HCT116 (cell line): ENCODE measurements at regions not wholly inside any gene's neighbourhood (a gene's known extent, or its start where the extent isn't known, plus 50 kb on each side); places are given as distances from the start of the nearest gene placed in this dataset.

Experiments
- ATAC-seq: fragments of 200-7000 bp; cut with Tn5 transposase; 2 replicates; pipeline ENCODE4 v1.9.1; 2020; ENCODE audit warnings: mild to moderate bottlenecking, moderate library complexity
- BruUV-seq: library from RNA; stranded (reverse); fragments of 400-500 nt; replicated peaks from 2 replicates; lab custom pipeline; 2021; lab: Mats Ljungman, UMichigan
- CTCF ChIA-PET: fragments of 300-600 bp; sonication (Branson Sonifier 250); formaldehyde crosslinking; loops from one replicate; lab custom pipeline; 2021; ENCODE audit warnings: antibody characterized with exemption; lab: Charles Lee
- POLR2A ChIA-PET: fragments of 300-600, 350-600 bp; sonication (Branson Sonifier 250); formaldehyde crosslinking; loops from one replicate; lab custom pipeline; 2021; ENCODE audit warnings: antibody characterized with exemption; lab: Charles Lee
- RAD21 ChIA-PET, 2 experiments: fragments of 300-600 bp; sonication (Branson Sonifier 250); formaldehyde crosslinking; loops; one replicate each; lab custom pipeline; 2023; ENCODE audit warnings: low total read pairs in 2 of 2; ENCODE audit not compliant: uncharacterized antibody in 2 of 2, unreplicated experiment in 2 of 2, low non-redundant PET in 1 of 2; lab: Charles Lee
- DNase-seq: peaks from one replicate; pipeline ENCODE4 v3.0.0-alpha.2; 2010; ENCODE audit warnings: low read depth, low spot score
- H2AFZ ChIP-seq: fragments of 200-600 bp; shearing (Covaris generic), sonication (generic); 2 replicates; pipeline ENCODE4 v1.6.1; 2017; ENCODE audit warnings: low read depth, mixed run types, mixed read lengths, antibody characterized with exemption, low read length; ENCODE audit not compliant: poor library complexity, severe bottlenecking
- H3K27ac ChIP-seq: 2 replicates; pipeline ENCODE4 v1.5.1; 2012; ENCODE audit warnings: low read depth, low read length
- H3K27me3 ChIP-seq: fragments of 200-600 bp; sonication (generic); 2 replicates; pipeline ENCODE4 v1.6.1; 2016; ENCODE audit warnings: mixed run types, low read length, mixed read lengths; ENCODE audit not compliant: insufficient read depth
- H3K36me3 ChIP-seq, 2 experiments: fragments of 200-500 bp in 1 of 2; fragments of 200-600 bp in 1 of 2; sonication (Bioruptor generic) in 1 of 2; sonication (generic) in 1 of 2; 2 replicates each; pipeline versions ENCODE4 v1.5.1 to v1.6.1; 2014 to 2016; ENCODE audit warnings: low read length in 2 of 2, inconsistent platforms in 1 of 2, mixed read lengths in 1 of 2, mixed run types in 1 of 2; ENCODE audit not compliant: insufficient read depth in 2 of 2, control insufficient read depth in 1 of 2
- H3K4me1 ChIP-seq, 2 experiments: fragments of 200-600 bp in 1 of 2; sonication (generic) in 1 of 2; 2 replicates each; pipeline versions ENCODE4 v1.5.1 to v1.6.1; 2012 to 2017; ENCODE audit warnings: low read length in 2 of 2, inconsistent platforms in 1 of 2, mild to moderate bottlenecking in 1 of 2, mixed read lengths in 1 of 2, mixed run types in 1 of 2, moderate library complexity in 1 of 2; ENCODE audit not compliant: insufficient read depth in 2 of 2, control insufficient read depth in 1 of 2
- H3K4me2 ChIP-seq: fragments of 200-600 bp; sonication (generic); 2 replicates; pipeline ENCODE4 v1.6.1; 2017; ENCODE audit warnings: mixed run types, low read length, mixed read lengths
- H3K4me3 ChIP-seq, 2 experiments: fragments of 200-600 bp in 1 of 2; sonication (generic) in 1 of 2; replicated peaks in 1 of 2; 2 replicates each; pipeline ENCODE4 v1.5.1; 2011 to 2016; ENCODE audit warnings: low read length in 2 of 2, control low read depth in 1 of 2, low read depth in 1 of 2, mild to moderate bottlenecking in 1 of 2, mixed read lengths in 1 of 2, mixed run types in 1 of 2
- H3K79me2 ChIP-seq: fragments of 200-600 bp; sonication (generic); 2 replicates; pipeline ENCODE4 v1.6.1; 2017; ENCODE audit warnings: mild to moderate bottlenecking, mixed run types, low read length, moderate library complexity, mixed read lengths; ENCODE audit not compliant: insufficient read depth
- H3K9ac ChIP-seq: fragments of 200-600 bp; sonication (generic); 2 replicates; pipeline ENCODE4 v1.6.1; 2016; ENCODE audit warnings: low read length, mixed read lengths
- H3K9me2 ChIP-seq: fragments of 200-600 bp; sonication (generic), shearing (Covaris generic); 2 replicates; pipeline ENCODE4 v1.6.1; 2017; ENCODE audit warnings: mixed run types, mild to moderate bottlenecking, moderate library complexity; ENCODE audit not compliant: insufficient read depth
- H3K9me3 ChIP-seq, 2 experiments: fragments of 200-500 bp in 1 of 2; fragments of 200-600 bp in 1 of 2; sonication (Bioruptor generic) in 1 of 2; sonication (generic) in 1 of 2; 2 replicates each; pipeline ENCODE4 v1.6.1; 2014 to 2017; ENCODE audit warnings: low read length in 2 of 2, mixed read lengths in 2 of 2, inconsistent platforms in 1 of 2, low read depth in 1 of 2, mild to moderate bottlenecking in 1 of 2, mixed run types in 1 of 2, moderate library complexity in 1 of 2; ENCODE audit not compliant: control insufficient read depth in 1 of 2, insufficient read depth in 1 of 2
- H4K20me1 ChIP-seq: fragments of 200-600 bp; sonication (generic), shearing (Covaris generic); 2 replicates; pipeline ENCODE4 v1.6.1; 2017; ENCODE audit warnings: mixed run types, mild to moderate bottlenecking, moderate library complexity; ENCODE audit not compliant: insufficient read depth
- CBX3 ChIP-seq: IDR thresholded peaks from 2 replicates; pipeline ENCODE4 v1.6.1; 2012; ENCODE audit warnings: low read depth
- EZH2 ChIP-seq: fragments of 200-600 bp; sonication (generic); IDR thresholded peaks from 2 replicates; pipeline ENCODE4 v1.6.1; 2017; ENCODE audit warnings: antibody characterized with exemption, mixed run types
- EZH2phosphoT487 ChIP-seq: fragments of 200-600 bp; IDR thresholded peaks from 2 replicates; pipeline ENCODE4 v1.6.1; 2018; ENCODE audit warnings: antibody characterized with exemption, borderline replicate concordance
- JUND ChIP-seq: IDR thresholded peaks from 2 replicates; pipeline ENCODE4 v1.6.1; 2012
- SP1 ChIP-seq: IDR thresholded peaks from 2 replicates; pipeline ENCODE4 v1.6.1; 2012; ENCODE audit warnings: low read depth
- TCF7L2 ChIP-seq: IDR thresholded peaks from 2 replicates; pipeline ENCODE4 v1.7.0; 2011; ENCODE audit warnings: borderline replicate concordance, inconsistent platforms; ENCODE audit not compliant: insufficient read depth, insufficient read length; ENCODE audit errors: extremely low read depth
- YY1 ChIP-seq: IDR thresholded peaks from 2 replicates; pipeline ENCODE4 v1.6.1; 2011; ENCODE audit warnings: low read length, low read depth, moderate library complexity, mild to moderate bottlenecking; ENCODE audit not compliant: insufficient replicate concordance; ENCODE audit errors: extremely low read depth
- intact Hi-C: fragments of 100-400 bp; cut with micrococcal nuclease; formaldehyde crosslinking; loops from 2 replicates; pipeline ENCODE4 v1.10.0; 2022
- TF ChIP-seq, protein P1 (sequence below): IDR thresholded peaks from 2 replicates; pipeline ENCODE4 v1.6.1; 2011; ENCODE audit warnings: mild to moderate bottlenecking, low read length, moderate library complexity; ENCODE audit not compliant: insufficient replicate concordance; ENCODE audit errors: extremely low read depth

- TF ChIP-seq EZH2 (no peak), YY1 (no peak), SP1 (no peak), TCF7L2 (no peak), JUND (no peak), EZH2phosphoT487 (no peak), CBX3 (no peak)
- TF ChIP-seq, all 23 proteins: peak for 0
- Histone ChIP-seq H3K9ac (no peak overlapping the region), H3K4me1 (no peaks in the 10 kb centered on the region), H3K4me3 (no peak overlapping the region), H3K27me3 (no peaks in the 10 kb centered on the region), H3K27ac (no peak overlapping the region), H2AFZ (no peak overlapping the region), H3K9me3 (no peaks in the 10 kb centered on the region), H3K79me2 (no peaks in the 10 kb centered on the region), H3K36me3 (no peaks in the 10 kb centered on the region), H3K9me2 (no peaks in the 10 kb centered on the region), H3K4me2 (no peak overlapping the region), H4K20me1 (no peaks in the 10 kb centered on the region)
- ATAC-seq (no peak), DNase-seq (no peak)
- POLR2A ChIA-PET: no interaction called here
- CTCF ChIA-PET: no interaction called here
- RAD21 ChIA-PET: no interaction called here
- intact Hi-C loops: no loop called here
- BruUV-seq: no TSS peak
Measured at GRCh38 chr4:149095811-149096210, 653.6 kb upstream of the NR3C2 start.

GRCh38 chr4:149095001-149095400 lies 652.8 kb upstream of the NR3C2 start:
- H3K9me2 ChIP-seq: no peaks in the 10 kb centered on the region
- H3K27ac ChIP-seq: no peak overlapping the region
- H3K9me3 ChIP-seq: no peaks in the 10 kb centered on the region
- TF ChIP-seq, protein P1, sequence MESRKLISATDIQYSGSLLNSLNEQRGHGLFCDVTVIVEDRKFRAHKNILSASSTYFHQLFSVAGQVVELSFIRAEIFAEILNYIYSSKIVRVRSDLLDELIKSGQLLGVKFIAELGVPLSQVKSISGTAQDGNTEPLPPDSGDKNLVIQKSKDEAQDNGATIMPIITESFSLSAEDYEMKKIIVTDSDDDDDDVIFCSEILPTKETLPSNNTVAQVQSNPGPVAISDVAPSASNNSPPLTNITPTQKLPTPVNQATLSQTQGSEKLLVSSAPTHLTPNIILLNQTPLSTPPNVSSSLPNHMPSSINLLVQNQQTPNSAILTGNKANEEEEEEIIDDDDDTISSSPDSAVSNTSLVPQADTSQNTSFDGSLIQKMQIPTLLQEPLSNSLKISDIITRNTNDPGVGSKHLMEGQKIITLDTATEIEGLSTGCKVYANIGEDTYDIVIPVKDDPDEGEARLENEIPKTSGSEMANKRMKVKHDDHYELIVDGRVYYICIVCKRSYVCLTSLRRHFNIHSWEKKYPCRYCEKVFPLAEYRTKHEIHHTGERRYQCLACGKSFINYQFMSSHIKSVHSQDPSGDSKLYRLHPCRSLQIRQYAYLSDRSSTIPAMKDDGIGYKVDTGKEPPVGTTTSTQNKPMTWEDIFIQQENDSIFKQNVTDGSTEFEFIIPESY: no peak
- no peak for TF ChIP-seq SP1
- TF ChIP-seq, all 23 proteins: peak for 0
- no peaks in the 10 kb centered on the region for H3K36me3 ChIP-seq
- BruUV-seq: no TSS peak
- no peaks in the 10 kb centered on the region for H3K4me1 ChIP-seq
- ChIA-PET CTCF (no interaction called here), RAD21 (no interaction called here), POLR2A (no interaction called here)
- no peak overlapping the region for H3K4me2 ChIP-seq
- no peaks in the 10 kb centered on the region for H4K20me1 ChIP-seq
- no peak overlapping the region for H3K9ac ChIP-seq
- intact Hi-C loops: no loop called here
- ATAC-seq (no peak), DNase-seq (no peak)
- H3K4me3 ChIP-seq: no peak overlapping the region
- H3K27me3 ChIP-seq: no peaks in the 10 kb centered on the region
- H3K79me2 ChIP-seq: no peaks in the 10 kb centered on the region
- H2AFZ ChIP-seq: no peak overlapping the region
